IMR-90 (cell line): ENCODE measurements at regions not wholly inside any gene's neighbourhood (a gene's known extent, or its start where the extent isn't known, plus 50 kb on each side); places are given as distances from the start of the nearest gene placed in this dataset.

Source experiments
- ATAC-seq: fragments of 200-7000 bp; cut with Tn5 transposase; 2 replicates; pipeline ENCODE4 v1.9.1; 2020; ENCODE audit warnings: low read depth, mild to moderate bottlenecking, moderate library complexity
- BruUV-seq: library from RNA; stranded (reverse); fragments of 400-500 nt; replicated peaks from 2 replicates; lab custom pipeline; 2021; lab: Mats Ljungman, UMichigan
- CTCF ChIA-PET: fragments of 300-600 bp; formaldehyde crosslinking; extraction: SDS; loops from one replicate; lab custom pipeline; 2021; ENCODE audit warnings: antibody characterized with exemption; lab: Yijun Ruan, JAX
- POLR2A ChIA-PET: fragments of 300-600 bp; sonication (Branson Sonifier 250); formaldehyde crosslinking; loops from one replicate; lab custom pipeline; 2022; ENCODE audit warnings: antibody characterized with exemption; ENCODE audit not compliant: unreplicated experiment; lab: Charles Lee
- DNase-seq: peaks from one replicate; pipeline ENCODE4 v3.0.0; 2013
- H2AFZ ChIP-seq: replicated peaks from 2 replicates; pipeline ENCODE3; 2013; ENCODE audit warnings: low read length, mild to moderate bottlenecking; ENCODE audit not compliant: poor library complexity
- H2AK5ac ChIP-seq: 2 replicates; pipeline ENCODE4 v1.6.1; 2013; ENCODE audit warnings: low read depth, low read length, inconsistent platforms
- H2AK9ac ChIP-seq: replicated peaks from 2 replicates; pipeline ENCODE3; 2013; ENCODE audit warnings: mild to moderate bottlenecking, low read depth, low read length, moderate library complexity; ENCODE audit not compliant: poor library complexity
- H2BK120ac ChIP-seq: 2 replicates; pipeline ENCODE4 v1.6.1; 2013; ENCODE audit warnings: low read depth, low read length, inconsistent platforms
- H2BK15ac ChIP-seq: 3 replicates; pipeline ENCODE4 v1.6.1; 2013; ENCODE audit warnings: low read depth, low read length, inconsistent platforms
- H2BK20ac ChIP-seq: 2 replicates; pipeline ENCODE4 v1.6.1; 2013; ENCODE audit warnings: low read depth, mild to moderate bottlenecking, inconsistent platforms, low read length, moderate library complexity
- H2BK5ac ChIP-seq: 2 replicates; pipeline ENCODE4 v1.6.1; 2013; ENCODE audit warnings: mild to moderate bottlenecking, low read depth, low read length, inconsistent platforms; ENCODE audit not compliant: poor library complexity, severe bottlenecking
- H3K14ac ChIP-seq: replicated peaks from 2 replicates; pipeline ENCODE4 v1.6.1; 2013; ENCODE audit warnings: low read depth, low read length, inconsistent platforms
- H3K18ac ChIP-seq: 2 replicates; pipeline ENCODE4 v1.6.1; 2013; ENCODE audit warnings: low read depth, low read length, control low read depth
- H3K23ac ChIP-seq: 2 replicates; pipeline ENCODE4 v1.6.1; 2013; ENCODE audit warnings: low read depth, low read length, inconsistent platforms
- H3K27ac ChIP-seq: 2 replicates; pipeline ENCODE4 v1.5.1; 2013; ENCODE audit warnings: mild to moderate bottlenecking, control low read depth, low read length; ENCODE audit not compliant: insufficient read depth
- H3K27me3 ChIP-seq: 2 replicates; pipeline ENCODE4 v1.6.1; 2013; ENCODE audit warnings: low read length; ENCODE audit not compliant: control insufficient read depth, insufficient read depth
- H3K36me3 ChIP-seq: 2 replicates; pipeline ENCODE4 v1.6.1; 2013; ENCODE audit warnings: low read length, mixed read lengths; ENCODE audit not compliant: control insufficient read depth, insufficient read depth
- H3K4ac ChIP-seq: 2 replicates; pipeline ENCODE4 v1.6.1; 2013; ENCODE audit warnings: low read depth, low read length, inconsistent platforms
- H3K4me1 ChIP-seq: 2 replicates; pipeline ENCODE4 v1.6.1; 2013; ENCODE audit warnings: low read length, mixed read lengths; ENCODE audit not compliant: control insufficient read depth, insufficient read depth
- H3K4me2 ChIP-seq: 2 replicates; pipeline ENCODE4 v1.6.1; 2013; ENCODE audit warnings: low read depth, mild to moderate bottlenecking, control low read depth, low read length, moderate library complexity
- H3K4me3 ChIP-seq: 2 replicates; pipeline ENCODE4 v1.5.1; 2013; ENCODE audit warnings: low read depth, mild to moderate bottlenecking, control low read depth, low read length, moderate library complexity; ENCODE audit not compliant: insufficient read depth
- H3K56ac ChIP-seq: 2 replicates; pipeline ENCODE4 v1.6.1; 2013; ENCODE audit warnings: low read length, inconsistent platforms; ENCODE audit not compliant: insufficient read depth; ENCODE audit errors: extremely low read depth
- H3K79me1 ChIP-seq, 2 experiments: 2 replicates each; pipeline ENCODE4 v1.6.1; 2013; ENCODE audit warnings: low read length in 2 of 2, inconsistent platforms in 1 of 2, low read depth in 1 of 2
- H3K9ac ChIP-seq: 2 replicates; pipeline ENCODE4 v1.6.1; 2013; ENCODE audit warnings: low read depth, low read length, control low read depth
- H3K9me1 ChIP-seq: 2 replicates; pipeline ENCODE4 v1.6.1; 2013; ENCODE audit warnings: low read length, inconsistent platforms; ENCODE audit not compliant: insufficient read depth
- H3K9me3 ChIP-seq: 2 replicates; pipeline ENCODE4 v1.6.1; 2013; ENCODE audit warnings: low read length; ENCODE audit not compliant: control insufficient read depth, insufficient read depth
- H4K20me1 ChIP-seq: 2 replicates; pipeline ENCODE4 v1.6.1; 2013; ENCODE audit warnings: low read length, inconsistent platforms; ENCODE audit not compliant: insufficient read depth
- H4K5ac ChIP-seq: 2 replicates; pipeline ENCODE4 v1.6.1; 2013; ENCODE audit warnings: mild to moderate bottlenecking, low read depth, low read length, control low read depth
- H4K8ac ChIP-seq, 2 experiments: 2 replicates each; pipeline ENCODE4 v1.6.1; 2013; ENCODE audit warnings: low read depth in 2 of 2, low read length in 2 of 2, control low read depth in 1 of 2, inconsistent platforms in 1 of 2
- H4K91ac ChIP-seq: 2 replicates; pipeline ENCODE4 v1.6.1; 2013; ENCODE audit warnings: low read depth, low read length, inconsistent platforms; ENCODE audit not compliant: insufficient read depth
- BHLHE40 ChIP-seq: fragments of 150-350 bp; IDR thresholded peaks from 2 replicates; pipeline ENCODE4 v1.6.1; 2016; ENCODE audit warnings: mild to moderate bottlenecking, low read depth, low read length
- CEBPB ChIP-seq: IDR thresholded peaks from 2 replicates; pipeline ENCODE4 v1.6.1; 2012; ENCODE audit warnings: low read depth, low read length, improper control_type of control experiment
- CHD1 ChIP-seq: IDR thresholded peaks from 2 replicates; pipeline ENCODE4 v1.6.1; 2012; ENCODE audit warnings: low read depth, low read length, improper control_type of control experiment
- CTCF ChIP-seq: conservative IDR thresholded peaks from 2 replicates; pipeline ENCODE4 v1.5.1; 2012; ENCODE audit warnings: mild to moderate bottlenecking, low read depth, low read length, improper control_type of control experiment
- FOS ChIP-seq: fragments of 150-350 bp; IDR thresholded peaks from 2 replicates; pipeline ENCODE4 v1.6.1; 2016; ENCODE audit warnings: low read depth, low read length
- MAFK ChIP-seq: IDR thresholded peaks from 2 replicates; pipeline ENCODE4 v1.6.1; 2012; ENCODE audit warnings: low read depth, low read length, improper control_type of control experiment
- MAZ ChIP-seq: IDR thresholded peaks from 2 replicates; pipeline ENCODE4 v1.6.1; 2012; ENCODE audit warnings: low read depth, mild to moderate bottlenecking, low read length, improper control_type of control experiment, moderate library complexity, borderline replicate concordance
- MXI1 ChIP-seq: IDR thresholded peaks from 2 replicates; pipeline ENCODE4 v1.6.1; 2012; ENCODE audit warnings: low read depth, mild to moderate bottlenecking, low read length, moderate library complexity, borderline replicate concordance
- NFE2L2 ChIP-seq: fragments of 150-350 bp; IDR thresholded peaks from 2 replicates; pipeline ENCODE4 v1.6.1; 2016; ENCODE audit warnings: low read depth, mild to moderate bottlenecking, low read length
- POLR2A ChIP-seq: IDR thresholded peaks from 2 replicates; pipeline ENCODE4 v1.6.1; 2012; ENCODE audit warnings: mild to moderate bottlenecking, low read depth, low read length
- RAD21 ChIP-seq: IDR thresholded peaks from 2 replicates; pipeline ENCODE4 v1.6.1; 2012; ENCODE audit warnings: low read length, improper control_type of control experiment
- RCOR1 ChIP-seq: IDR thresholded peaks from 2 replicates; pipeline ENCODE4 v1.6.1; 2012; ENCODE audit warnings: mild to moderate bottlenecking, low read length, improper control_type of control experiment; ENCODE audit not compliant: insufficient replicate concordance
- RFX5 ChIP-seq: IDR thresholded peaks from 2 replicates; pipeline ENCODE4 v1.8.0; 2012; ENCODE audit warnings: low read depth, mild to moderate bottlenecking, low read length, moderate library complexity
- SMC3 ChIP-seq: fragments of 150-350 bp; IDR thresholded peaks from 2 replicates; pipeline ENCODE4 v1.6.1; 2016; ENCODE audit warnings: low read depth, mild to moderate bottlenecking, antibody characterized with exemption, low read length, moderate library complexity
- WGBS, 2 experiments: methylation state at CpG; one replicate each; pipeline versions ENCODE4 v1.1.5 to v1.1.7; 2013; ENCODE audit warnings: missing lambda C conversion rate in 2 of 2; ENCODE audit not compliant: insufficient read length in 1 of 2; ENCODE audit errors: extremely low coverage in 2 of 2; 5-methylcytosine and 5-hydroxymethylcytosine counted together
- dilution Hi-C: fragments of 300-500 bp; cut with HindIII; formaldehyde crosslinking; loops from one replicate; pipeline ENCODE4 v1.14.3; 2018; ENCODE audit warnings: low sequenced_read_pairs; ENCODE audit not compliant: unreplicated experiment
- in situ Hi-C: fragments of 300-500 bp; cut with MboI; formaldehyde crosslinking; loops from 3 replicates; pipeline ENCODE4 v1.14.3; 2019; ENCODE audit warnings: low sequenced_read_pairs, inconsistent platforms, mixed read lengths
- intact Hi-C: fragments of 100-400 bp; cut with micrococcal nuclease; formaldehyde crosslinking; loops from 2 replicates; pipeline ENCODE4 v1.10.0; 2022
- TF ChIP-seq, protein P1 (sequence below): fragments of 150-350 bp; IDR thresholded peaks from 2 replicates; pipeline ENCODE4 v1.6.1; 2017; ENCODE audit warnings: mild to moderate bottlenecking, antibody characterized with exemption, low read length, low read depth
- TF ChIP-seq, protein P2 (sequence below): fragments of 150-350 bp; IDR thresholded peaks from 2 replicates; pipeline ENCODE4 v1.6.1; 2016; ENCODE audit warnings: low read depth, mild to moderate bottlenecking, low read length, moderate library complexity, borderline replicate concordance

- H3K36me3 ChIP-seq: no peaks in the 10 kb centered on the region
- dilution Hi-C loops (no loop called here), intact Hi-C loops (no loop called here), in situ Hi-C loops (no loop called here)
- H3K23ac ChIP-seq: peak overlapping the region; percentile 77; the same call in 1 of the 2 replicates
- no peaks in the 10 kb centered on the region for H3K27me3 ChIP-seq
- no peak overlapping the region for H2BK15ac ChIP-seq
- H3K14ac ChIP-seq: peak overlapping the region; percentile 56; the same call in 1 of the 2 replicates
- no peaks in the 10 kb centered on the region for H4K20me1 ChIP-seq
- H2AK5ac ChIP-seq: no peak overlapping the region
- peak overlapping the region; percentile 46 for H2BK120ac ChIP-seq
- ATAC-seq (peak; percentile 58), DNase-seq (peak; percentile 47)
- no CpG with 5 or more reads among the region's 1 CpG for WGBS, 2 experiments
- H3K18ac ChIP-seq: peak overlapping the region; percentile 71; the same call in 1 of the 2 replicates
- peak overlapping the region; percentile 39 to 51; a peak in 1 of 4 replicates for H4K8ac ChIP-seq
- no peak overlapping the region for H3K56ac ChIP-seq
- no peaks in the 10 kb centered on the region for H3K79me1 ChIP-seq
- ChIA-PET CTCF (no interaction called here), POLR2A (no interaction called here)
- peaks cover 3% of the 10 kb centered on the region; the same call in 1 of the 2 replicates for H3K4me1 ChIP-seq
- H3K9ac ChIP-seq: no peak overlapping the region
- H4K91ac ChIP-seq: no peak overlapping the region
- TF ChIP-seq RFX5: no peak
- TF ChIP-seq, protein P1, sequence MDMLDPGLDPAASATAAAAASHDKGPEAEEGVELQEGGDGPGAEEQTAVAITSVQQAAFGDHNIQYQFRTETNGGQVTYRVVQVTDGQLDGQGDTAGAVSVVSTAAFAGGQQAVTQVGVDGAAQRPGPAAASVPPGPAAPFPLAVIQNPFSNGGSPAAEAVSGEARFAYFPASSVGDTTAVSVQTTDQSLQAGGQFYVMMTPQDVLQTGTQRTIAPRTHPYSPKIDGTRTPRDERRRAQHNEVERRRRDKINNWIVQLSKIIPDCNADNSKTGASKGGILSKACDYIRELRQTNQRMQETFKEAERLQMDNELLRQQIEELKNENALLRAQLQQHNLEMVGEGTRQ: no peak
- TF ChIP-seq CTCF: no peak
- TF ChIP-seq FOS: no peak
- no peak for TF ChIP-seq MAFK
- no peak for TF ChIP-seq MAZ
- no peak for TF ChIP-seq BHLHE40
- no peak for TF ChIP-seq MXI1
- no peak for TF ChIP-seq RCOR1
- TF ChIP-seq RAD21: no peak
- TF ChIP-seq CEBPB: no peak
- TF ChIP-seq SMC3: no peak
- TF ChIP-seq CHD1: no peak
- no peak for TF ChIP-seq NFE2L2
- TF ChIP-seq, protein P2, sequence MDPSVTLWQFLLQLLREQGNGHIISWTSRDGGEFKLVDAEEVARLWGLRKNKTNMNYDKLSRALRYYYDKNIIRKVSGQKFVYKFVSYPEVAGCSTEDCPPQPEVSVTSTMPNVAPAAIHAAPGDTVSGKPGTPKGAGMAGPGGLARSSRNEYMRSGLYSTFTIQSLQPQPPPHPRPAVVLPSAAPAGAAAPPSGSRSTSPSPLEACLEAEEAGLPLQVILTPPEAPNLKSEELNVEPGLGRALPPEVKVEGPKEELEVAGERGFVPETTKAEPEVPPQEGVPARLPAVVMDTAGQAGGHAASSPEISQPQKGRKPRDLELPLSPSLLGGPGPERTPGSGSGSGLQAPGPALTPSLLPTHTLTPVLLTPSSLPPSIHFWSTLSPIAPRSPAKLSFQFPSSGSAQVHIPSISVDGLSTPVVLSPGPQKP: no peak
- no peak for TF ChIP-seq POLR2A
- peak overlapping the region; percentile 81 for H2BK5ac ChIP-seq
- H2BK20ac ChIP-seq: no peak overlapping the region
- no peak overlapping the region for H3K4me3 ChIP-seq
- no peak overlapping the region for H3K4ac ChIP-seq
- no TSS peak for BruUV-seq
- no peak overlapping the region for H2AK9ac ChIP-seq
- peaks cover 2% of the 10 kb centered on the region; the same call in 1 of the 2 replicates for H3K9me3 ChIP-seq
- H3K27ac ChIP-seq: no peak overlapping the region
- no peaks in the 10 kb centered on the region for H3K9me1 ChIP-seq
- peak overlapping the region; percentile 30; the same call in 1 of the 2 replicates for H4K5ac ChIP-seq
- H3K4me2 ChIP-seq: no peak overlapping the region
- no peak overlapping the region for H2AFZ ChIP-seq
These were observed 195.2 kb downstream of the PDCD6IP start for GRCh38 chr3:33993631-33994030.
